ENCODE measurements at regions not wholly inside any gene's neighbourhood (a gene's known extent, or its start where the extent isn't known, plus 50 kb on each side); places are given as distances from the start of the nearest gene placed in this dataset.

- Histone ChIP-seq H3K27me3 (ENCODE audit: insufficient read depth) (no peaks in the 10 kb centered on the region), H3K36me3 (replicated peaks in 1 of 2; ENCODE audit: control insufficient read depth in 1 of 2, insufficient read depth in 2 of 2, low read length in 1 of 2) (no peaks in the 10 kb centered on the region), H3K79me2 (ENCODE audit: insufficient read depth) (no peaks in the 10 kb centered on the region), H3K4me1 (ENCODE audit: control insufficient read depth in 1 of 2, insufficient read depth in 2 of 2, low read depth in 1 of 2, low read length in 1 of 2) (no peaks in the 10 kb centered on the region), H3K27ac (ENCODE audit: low read depth in 2 of 2, low read length in 1 of 2) (no peak overlapping the region), H3K9ac (no peak overlapping the region), H3F3A (replicated peaks; ENCODE audit: insufficient read depth) (no peaks in the 10 kb centered on the region), H4K20me1 (ENCODE audit: insufficient read depth) (no peaks in the 10 kb centered on the region), H3K9me3 (0 out of 2 replicates have a peak, but pooled peaks cover 2% of the 10 kb centered on the region), H3K9me2 (no peaks in the 10 kb centered on the region), H3K4me2 (no peak overlapping the region), H2AFZ (ENCODE audit: low read depth) (no peak overlapping the region), H3K4me3 (ENCODE audit: low read depth in 2 of 2, low read length in 1 of 2) (no peak overlapping the region)
- ChIA-PET CTCF (interaction anchor here (0.6 to 1.1 kb wide), 2 partner anchors 13 to 18 kb away, joined by 3 read pairs; no protein-coding TSS in a partner anchor), POLR2A (no interaction called here)
- no peak for DNase-seq
- 3% methylated on average over 2 of the region's 2 CpGs for WGBS (ENCODE audit: low lambda C conversion rate)
- TF ChIP-seq FOXJ3 (CRISPR knock-in tag; IDR thresholded peaks at IDR 0.05) (no peak), MEF2A (IDR thresholded peaks at IDR 0.05; ENCODE audit: borderline replicate concordance, low read depth) (no peak), JUND (IDR thresholded peaks at IDR 0.05) (no peak), CHD2 (IDR thresholded peaks at IDR 0.05; ENCODE audit: low read length, partially characterized antibody) (no peak), FOXM1 (IDR thresholded peaks at IDR 0.05; ENCODE audit: low read depth) (no peak), EZH2phosphoT487 (IDR thresholded peaks at IDR 0.05; ENCODE audit: borderline replicate concordance, low read depth) (no peak)
- TF ChIP-seq, protein P1, sequence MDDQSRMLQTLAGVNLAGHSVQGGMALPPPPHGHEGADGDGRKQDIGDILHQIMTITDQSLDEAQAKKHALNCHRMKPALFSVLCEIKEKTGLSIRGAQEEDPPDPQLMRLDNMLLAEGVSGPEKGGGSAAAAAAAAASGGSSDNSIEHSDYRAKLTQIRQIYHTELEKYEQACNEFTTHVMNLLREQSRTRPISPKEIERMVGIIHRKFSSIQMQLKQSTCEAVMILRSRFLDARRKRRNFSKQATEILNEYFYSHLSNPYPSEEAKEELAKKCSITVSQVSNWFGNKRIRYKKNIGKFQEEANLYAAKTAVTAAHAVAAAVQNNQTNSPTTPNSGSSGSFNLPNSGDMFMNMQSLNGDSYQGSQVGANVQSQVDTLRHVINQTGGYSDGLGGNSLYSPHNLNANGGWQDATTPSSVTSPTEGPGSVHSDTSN (IDR thresholded peaks at IDR 0.05), result no peak
- TF ChIP-seq, protein P2, sequence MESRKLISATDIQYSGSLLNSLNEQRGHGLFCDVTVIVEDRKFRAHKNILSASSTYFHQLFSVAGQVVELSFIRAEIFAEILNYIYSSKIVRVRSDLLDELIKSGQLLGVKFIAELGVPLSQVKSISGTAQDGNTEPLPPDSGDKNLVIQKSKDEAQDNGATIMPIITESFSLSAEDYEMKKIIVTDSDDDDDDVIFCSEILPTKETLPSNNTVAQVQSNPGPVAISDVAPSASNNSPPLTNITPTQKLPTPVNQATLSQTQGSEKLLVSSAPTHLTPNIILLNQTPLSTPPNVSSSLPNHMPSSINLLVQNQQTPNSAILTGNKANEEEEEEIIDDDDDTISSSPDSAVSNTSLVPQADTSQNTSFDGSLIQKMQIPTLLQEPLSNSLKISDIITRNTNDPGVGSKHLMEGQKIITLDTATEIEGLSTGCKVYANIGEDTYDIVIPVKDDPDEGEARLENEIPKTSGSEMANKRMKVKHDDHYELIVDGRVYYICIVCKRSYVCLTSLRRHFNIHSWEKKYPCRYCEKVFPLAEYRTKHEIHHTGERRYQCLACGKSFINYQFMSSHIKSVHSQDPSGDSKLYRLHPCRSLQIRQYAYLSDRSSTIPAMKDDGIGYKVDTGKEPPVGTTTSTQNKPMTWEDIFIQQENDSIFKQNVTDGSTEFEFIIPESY (IDR thresholded peaks at IDR 0.05; ENCODE audit: borderline replicate concordance, low read depth), result no peak
Observed at GRCh38 chrX:5526191-5526590, 702.5 kb downstream of the NLGN4X start.

- Histone ChIP-seq H3K27me3 (ENCODE audit: insufficient read depth) (no peaks in the 10 kb centered on the region), H3K4me2 (no peak overlapping the region), H3K4me3 (ENCODE audit: low read depth in 2 of 2, low read length in 1 of 2) (no peak overlapping the region), H3K4me1 (ENCODE audit: control insufficient read depth in 1 of 2, insufficient read depth in 2 of 2, low read depth in 1 of 2, low read length in 1 of 2) (no peaks in the 10 kb centered on the region), H3K27ac (ENCODE audit: low read depth in 2 of 2, low read length in 1 of 2) (no peak overlapping the region), H2AFZ (ENCODE audit: low read depth) (no peak overlapping the region), H3K36me3 (replicated peaks in 1 of 2; ENCODE audit: control insufficient read depth in 1 of 2, insufficient read depth in 2 of 2, low read length in 1 of 2) (no peaks in the 10 kb centered on the region), H3K9me2 (no peaks in the 10 kb centered on the region), H4K20me1 (ENCODE audit: insufficient read depth) (no peaks in the 10 kb centered on the region), H3F3A (replicated peaks; ENCODE audit: insufficient read depth) (no peaks in the 10 kb centered on the region), H3K9me3 (no peaks in the 10 kb centered on the region), H3K9ac (no peak overlapping the region), H3K79me2 (ENCODE audit: insufficient read depth) (no peaks in the 10 kb centered on the region)
- CTCF ChIA-PET, result no interaction called here
- WGBS (ENCODE audit: low lambda C conversion rate), result 12% methylated on average over 8 of the region's 8 CpGs
- POLR2A ChIA-PET, result no interaction called here
- DNase-seq, result no peak
- TF ChIP-seq POLR2AphosphoS5 (IDR thresholded peaks at IDR 0.05; ENCODE audit: low read depth, low read length) (no peak), FOXJ3 (CRISPR knock-in tag; IDR thresholded peaks at IDR 0.05) (no peak), EZH2phosphoT487 (IDR thresholded peaks at IDR 0.05; ENCODE audit: borderline replicate concordance, low read depth) (no peak), RAD21 (IDR thresholded peaks at IDR 0.05; ENCODE audit: low read length) (no peak), EP300 (IDR thresholded peaks at IDR 0.05; ENCODE audit: borderline replicate concordance in 1 of 2, low read depth in 1 of 2, low read length in 1 of 2) (no peak), CHD2 (IDR thresholded peaks at IDR 0.05; ENCODE audit: low read length, partially characterized antibody) (no peak), CTCF (IDR thresholded peaks at IDR 0.05) (no peak), MEF2A (IDR thresholded peaks at IDR 0.05; ENCODE audit: borderline replicate concordance, low read depth) (no peak), YY1 (IDR thresholded peaks at IDR 0.05; ENCODE audit: low read depth) (no peak), USF2 (IDR thresholded peaks at IDR 0.05; ENCODE audit: borderline replicate concordance, low read depth, low read length) (no peak), RCOR1 (IDR thresholded peaks at IDR 0.05; ENCODE audit: low read length) (no peak)
- TF ChIP-seq, protein P2 (IDR thresholded peaks at IDR 0.05; ENCODE audit: borderline replicate concordance, low read depth), result no peak
- TF ChIP-seq, protein P3, sequence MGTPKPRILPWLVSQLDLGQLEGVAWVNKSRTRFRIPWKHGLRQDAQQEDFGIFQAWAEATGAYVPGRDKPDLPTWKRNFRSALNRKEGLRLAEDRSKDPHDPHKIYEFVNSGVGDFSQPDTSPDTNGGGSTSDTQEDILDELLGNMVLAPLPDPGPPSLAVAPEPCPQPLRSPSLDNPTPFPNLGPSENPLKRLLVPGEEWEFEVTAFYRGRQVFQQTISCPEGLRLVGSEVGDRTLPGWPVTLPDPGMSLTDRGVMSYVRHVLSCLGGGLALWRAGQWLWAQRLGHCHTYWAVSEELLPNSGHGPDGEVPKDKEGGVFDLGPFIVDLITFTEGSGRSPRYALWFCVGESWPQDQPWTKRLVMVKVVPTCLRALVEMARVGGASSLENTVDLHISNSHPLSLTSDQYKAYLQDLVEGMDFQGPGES (IDR thresholded peaks at IDR 0.05; ENCODE audit: low read depth, low read length), result no peak
Observed at GRCh38 chrX:5490786-5491563, 737.7 kb downstream of the NLGN4X start.

All from SK-N-SH (cell line).